Immature natural killer cell (primary cell): ENCODE measurements at regions not wholly inside any gene's neighbourhood (a gene's known extent, or its start where the extent isn't known, plus 50 kb on each side); places are given as distances from the start of the nearest gene placed in this dataset.

Experiments used
- DNase-seq, 3 donors: peaks; one replicate each; pipeline ENCODE4 v3.0.0; 2022; ENCODE audit warnings: mixed read lengths in 1 of 3
- H3K27ac Mint-ChIP-seq, 6 donors: one replicate each; pipeline ENCODE4 v1.8.0; 2020; ENCODE audit warnings: mixed read lengths in 6 of 6, mild to moderate bottlenecking in 5 of 6, inconsistent platforms in 4 of 6, moderate library complexity in 3 of 6
- H3K27me3 Mint-ChIP-seq, 3 donors: one replicate each; pipeline ENCODE4 v1.8.0; 2020 to 2021; ENCODE audit warnings: low read depth in 3 of 3, mild to moderate bottlenecking in 3 of 3, mixed read lengths in 3 of 3, moderate library complexity in 3 of 3, inconsistent platforms in 1 of 3
- H3K36me3 Mint-ChIP-seq, 3 donors: one replicate each; pipeline ENCODE4 v1.8.0; 2020; ENCODE audit warnings: mixed read lengths in 3 of 3, inconsistent platforms in 2 of 3, mild to moderate bottlenecking in 2 of 3
- H3K4me1 Mint-ChIP-seq, 2 donors: one replicate each; pipeline ENCODE4 v1.8.0; 2020; ENCODE audit warnings: inconsistent platforms in 2 of 2, mild to moderate bottlenecking in 2 of 2, mixed read lengths in 2 of 2, moderate library complexity in 1 of 2
- H3K4me3 Mint-ChIP-seq, 5 donors: one replicate each; pipeline ENCODE4 v1.8.0; 2020; ENCODE audit warnings: mild to moderate bottlenecking in 5 of 5, mixed read lengths in 5 of 5, inconsistent platforms in 3 of 5, moderate library complexity in 3 of 5
- H3K9me3 Mint-ChIP-seq, 6 donors: one replicate each; pipeline ENCODE4 v1.8.0; 2020; ENCODE audit warnings: mild to moderate bottlenecking in 6 of 6, mixed read lengths in 6 of 6, inconsistent platforms in 4 of 6, moderate library complexity in 3 of 6

- Mint-ChIP-seq H3K4me3 (no peak overlapping the region), H3K4me1 (no peaks in the 10 kb centered on the region), H3K36me3 (no peaks in the 10 kb centered on the region), H3K27me3 (peaks cover 0 to 10% (median 0%) of the 10 kb centered on the region in 3 donors), H3K27ac (no peak overlapping the region), H3K9me3 (peaks cover 0 to 10% (median 0%) of the 10 kb centered on the region in 6 donors)
- DNase-seq, result no peak
Observed at GRCh38 chr3:176879710-176880109, 317.6 kb downstream of the TBL1XR1 start.

DNA sequence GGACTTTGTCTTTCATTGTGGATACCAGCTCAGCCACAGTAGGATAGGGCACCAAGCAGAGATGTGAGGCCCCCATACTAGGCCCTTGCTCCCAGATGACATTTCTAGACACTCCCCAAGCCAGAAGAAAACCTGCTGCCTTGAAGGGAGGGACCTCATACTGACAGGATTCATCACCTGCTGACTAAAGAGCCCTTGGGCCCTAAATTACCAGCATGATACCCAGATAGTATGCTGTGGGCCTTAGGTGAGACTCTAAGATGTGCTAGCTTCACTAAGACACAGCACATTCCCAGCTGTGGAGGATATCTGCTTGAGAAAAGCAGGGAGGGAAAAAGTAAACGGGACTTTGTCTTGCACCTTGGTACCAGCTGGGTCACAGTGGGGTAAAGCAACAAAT is 324.0 kb downstream of the TBL1XR1 start:
- Mint-ChIP-seq H3K27me3 (peaks cover 0 to 2% (median 0%) of the 10 kb centered on the region in 3 donors), H3K36me3 (no peaks in the 10 kb centered on the region), H3K9me3 (peaks cover 0 to under 1% (median 0%) of the 10 kb centered on the region in 6 donors), H3K4me1 (peaks cover 0 to 4% of the 10 kb centered on the region in 2 donors), H3K4me3 (no peak overlapping the region), H3K27ac (no peak overlapping the region)
- DNase-seq, result no peak

DNA sequence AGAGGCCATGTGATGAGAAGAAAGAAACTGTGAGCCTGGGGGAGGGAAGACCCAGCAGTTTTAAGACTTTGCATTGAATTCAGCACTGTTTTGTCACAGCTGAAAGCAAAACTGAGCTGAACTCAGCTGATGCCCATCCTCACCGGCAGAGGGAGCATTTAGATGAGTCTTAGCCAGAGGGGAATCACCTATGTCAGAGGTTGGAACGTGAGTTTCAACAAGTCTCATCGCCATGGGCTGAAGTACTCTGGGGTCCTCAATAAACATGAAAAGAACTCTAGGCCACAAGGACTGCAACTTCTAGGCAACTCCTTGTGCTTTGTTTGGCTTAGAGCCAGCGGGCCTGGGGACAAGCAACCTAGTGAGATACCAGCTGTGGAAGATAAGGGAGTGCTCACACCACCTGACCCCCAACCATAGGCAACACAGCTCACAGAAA is 324.5 kb downstream of the TBL1XR1 start:
- Mint-ChIP-seq H3K4me1 (peaks cover 0 to 4% of the 10 kb centered on the region in 2 donors), H3K9me3 (no peaks in the 10 kb centered on the region), H3K27me3 (peaks cover 0 to 2% (median 0%) of the 10 kb centered on the region in 3 donors), H3K36me3 (no peaks in the 10 kb centered on the region), H3K27ac (peak overlapping the region in 1 of 6 donors; percentile 23), H3K4me3 (no peak overlapping the region)
- peak; percentile 14 to 43 (median 30) for DNase-seq

GRCh38 chr3:176870451-176870850 is 326.8 kb downstream of the TBL1XR1 start:
- Mint-ChIP-seq H3K27ac (no peak overlapping the region), H3K36me3 (no peaks in the 10 kb centered on the region), H3K27me3 (peaks cover 0 to 2% (median 0%) of the 10 kb centered on the region in 3 donors), H3K4me1 (peaks cover 0 to 4% of the 10 kb centered on the region in 2 donors), H3K4me3 (no peak overlapping the region), H3K9me3 (peaks cover 0 to 2% (median 0%) of the 10 kb centered on the region in 6 donors)
- DNase-seq, result no peak

DNA sequence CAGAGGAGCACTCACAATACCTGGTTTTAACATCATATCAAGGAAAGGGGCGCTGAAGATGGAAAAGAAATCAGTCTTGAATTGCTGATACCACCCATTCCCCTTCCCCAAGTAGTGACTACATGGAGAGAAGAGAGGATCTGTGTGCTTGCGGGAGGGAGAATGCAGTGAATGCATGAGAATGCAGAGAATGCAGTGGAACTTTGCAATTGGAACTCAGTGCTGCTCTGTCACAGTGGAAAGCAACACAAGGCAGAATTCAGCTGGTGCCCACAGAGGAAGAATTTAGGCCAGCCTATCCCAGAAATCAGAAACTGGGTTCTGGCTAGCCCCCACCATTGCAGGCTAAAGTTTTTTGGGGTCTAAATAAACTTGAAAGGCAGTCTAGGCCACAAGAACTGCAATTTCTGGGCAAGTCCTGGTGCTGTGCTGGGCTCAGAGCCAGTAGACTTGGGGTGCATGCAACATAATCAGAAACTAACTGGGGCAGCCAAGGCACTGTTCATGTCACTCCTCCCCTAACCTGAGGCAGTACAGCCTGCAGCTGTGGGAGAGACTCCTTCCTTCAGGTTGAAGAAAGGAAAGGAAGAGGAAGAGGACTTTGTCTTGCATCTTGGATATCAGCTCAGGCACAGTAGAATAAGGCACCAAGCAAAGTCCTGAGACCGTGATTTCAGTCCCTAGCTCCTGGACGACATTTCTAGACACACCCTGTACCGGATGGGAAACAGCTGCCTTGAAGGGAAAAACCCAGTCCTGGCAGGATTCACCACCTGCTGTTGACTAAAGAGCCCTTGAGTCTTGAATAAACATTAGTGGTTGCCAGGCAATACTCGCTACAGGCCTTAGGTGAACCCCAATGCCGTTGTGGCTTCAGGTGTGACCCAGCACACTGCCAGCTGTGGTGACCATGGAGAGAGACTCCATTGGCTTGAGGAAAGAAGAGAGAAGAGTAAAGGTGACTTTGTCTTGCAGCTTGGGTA is 329.3 kb downstream of the TBL1XR1 start:
- peaks cover 0 to 12% (median 0%) of the 10 kb centered on the region in 3 donors for H3K27me3 Mint-ChIP-seq
- peaks cover 0 to 2% (median 0%) of the 10 kb centered on the region in 6 donors for H3K9me3 Mint-ChIP-seq
- H3K4me3 Mint-ChIP-seq, result no peak overlapping the region
- no peak for DNase-seq
- H3K36me3 Mint-ChIP-seq, result no peaks in the 10 kb centered on the region
- H3K4me1 Mint-ChIP-seq, result peaks cover 0 to 4% of the 10 kb centered on the region in 2 donors
- H3K27ac Mint-ChIP-seq, result no peak overlapping the region

- Mint-ChIP-seq H3K4me1 (no peaks in the 10 kb centered on the region), H3K27ac (no peak overlapping the region), H3K36me3 (no peaks in the 10 kb centered on the region), H3K9me3 (peaks cover 0 to 5% (median under 1%) of the 10 kb centered on the region in 6 donors), H3K4me3 (no peak overlapping the region), H3K27me3 (peaks cover 0 to 12% (median 0%) of the 10 kb centered on the region in 3 donors)
- no peak for DNase-seq
Observed at GRCh38 chr3:176861137-176861536, 336.1 kb downstream of the TBL1XR1 start.

- no peak overlapping the region for H3K4me3 Mint-ChIP-seq
- peaks cover 0 to 2% (median 1%) of the 10 kb centered on the region in 3 donors for H3K27me3 Mint-ChIP-seq
- DNase-seq, result no peak
- no peak overlapping the region for H3K27ac Mint-ChIP-seq
- H3K4me1 Mint-ChIP-seq, result no peaks in the 10 kb centered on the region
- H3K36me3 Mint-ChIP-seq, result no peaks in the 10 kb centered on the region
- H3K9me3 Mint-ChIP-seq, result peaks cover 0 to 4% (median 0%) of the 10 kb centered on the region in 6 donors
Observed at GRCh38 chr3:176856721-176857120, 340.6 kb downstream of the TBL1XR1 start.

- Mint-ChIP-seq H3K4me1 (no peaks in the 10 kb centered on the region), H3K27me3 (peaks cover 0 to 5% (median 1%) of the 10 kb centered on the region in 3 donors), H3K27ac (no peak overlapping the region), H3K4me3 (no peak overlapping the region), H3K9me3 (peaks cover 0 to 6% (median 0%) of the 10 kb centered on the region in 6 donors), H3K36me3 (no peaks in the 10 kb centered on the region)
- DNase-seq, result no peak
Observed at GRCh38 chr3:176855901-176856486, 341.3 kb downstream of the TBL1XR1 start.

GRCh38 chr3:176855213-176855612 is 342.1 kb downstream of the TBL1XR1 start:
- no peak overlapping the region for H3K4me3 Mint-ChIP-seq
- H3K27me3 Mint-ChIP-seq, result peaks cover 0 to 5% (median 1%) of the 10 kb centered on the region in 3 donors
- H3K9me3 Mint-ChIP-seq, result peaks cover 0 to 4% (median 0%) of the 10 kb centered on the region in 6 donors
- DNase-seq, result no peak
- no peaks in the 10 kb centered on the region for H3K36me3 Mint-ChIP-seq
- no peaks in the 10 kb centered on the region for H3K4me1 Mint-ChIP-seq
- H3K27ac Mint-ChIP-seq, result no peak overlapping the region

DNA sequence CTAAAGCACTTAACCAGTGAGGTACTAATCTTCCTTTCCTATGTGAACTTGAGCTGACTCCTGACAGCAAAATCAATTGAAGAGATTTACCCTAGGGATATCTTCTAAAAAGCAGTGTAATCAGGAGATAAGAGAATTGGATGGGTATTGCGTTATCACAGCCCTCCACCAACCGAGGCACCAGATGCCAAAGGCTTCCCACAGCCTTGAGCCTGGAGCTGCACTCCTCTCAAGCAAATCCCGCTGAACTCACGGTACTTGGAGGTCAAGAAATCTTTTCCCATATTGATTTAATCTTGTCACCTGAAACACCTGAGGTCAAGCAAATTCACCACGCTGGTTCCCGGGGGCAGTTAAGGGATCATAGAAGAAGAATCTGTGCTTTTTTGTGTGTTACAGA is 346.8 kb downstream of the TBL1XR1 start:
- DNase-seq, result no peak
- Mint-ChIP-seq H3K27ac (no peak overlapping the region), H3K27me3 (peaks cover 0 to 3% (median 0%) of the 10 kb centered on the region in 3 donors), H3K9me3 (peaks cover 0 to 4% (median 0%) of the 10 kb centered on the region in 6 donors), H3K36me3 (no peaks in the 10 kb centered on the region), H3K4me1 (no peaks in the 10 kb centered on the region), H3K4me3 (no peak overlapping the region)

DNA sequence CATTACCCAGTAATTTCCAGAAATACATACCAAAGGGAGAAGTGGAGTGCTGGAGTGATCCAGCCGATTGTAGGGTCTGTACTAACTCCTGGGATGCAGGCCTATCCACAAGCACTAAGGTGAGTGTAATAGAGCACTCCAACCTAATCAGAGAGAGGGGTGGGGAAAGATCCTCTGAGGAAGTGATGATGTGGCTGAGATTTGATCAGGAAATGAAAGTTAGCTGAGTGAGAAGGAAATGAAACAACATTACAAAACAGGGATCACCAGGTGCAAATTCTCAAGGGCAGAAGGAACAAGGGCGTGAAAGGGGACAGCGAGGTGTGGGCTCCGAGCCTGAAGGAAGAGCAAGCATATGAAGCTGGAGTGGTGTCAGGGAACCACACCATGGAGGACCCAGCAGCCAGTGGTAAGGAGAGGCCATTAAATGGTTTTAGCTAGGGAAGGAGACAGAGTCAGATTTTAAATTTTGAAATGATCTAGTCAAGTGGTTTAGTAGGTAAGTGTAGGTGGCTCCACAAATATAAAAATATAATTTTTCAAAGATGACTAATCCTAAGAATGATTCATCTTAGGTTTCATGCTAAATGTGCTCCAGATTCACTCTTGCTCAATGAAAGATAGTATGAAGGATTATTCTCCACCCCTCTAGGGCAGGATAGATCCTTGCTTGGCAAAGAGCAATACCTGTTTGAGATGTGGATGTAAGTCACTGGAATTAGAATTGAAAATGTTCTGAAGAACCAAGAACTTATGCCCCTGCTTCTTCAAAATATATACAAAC is 348.7 kb downstream of the TBL1XR1 start:
- Mint-ChIP-seq H3K4me1 (no peaks in the 10 kb centered on the region), H3K9me3 (peaks cover 0 to 2% (median 0%) of the 10 kb centered on the region in 6 donors), H3K27ac (no peak overlapping the region), H3K36me3 (no peaks in the 10 kb centered on the region), H3K4me3 (no peak overlapping the region), H3K27me3 (peaks cover 0 to 5% (median 0%) of the 10 kb centered on the region in 3 donors)
- DNase-seq, result no peak

- H3K36me3 Mint-ChIP-seq, result no peaks in the 10 kb centered on the region
Observed at GRCh38 chr3:176842914-176843313, 354.4 kb downstream of the TBL1XR1 start.

DNA sequence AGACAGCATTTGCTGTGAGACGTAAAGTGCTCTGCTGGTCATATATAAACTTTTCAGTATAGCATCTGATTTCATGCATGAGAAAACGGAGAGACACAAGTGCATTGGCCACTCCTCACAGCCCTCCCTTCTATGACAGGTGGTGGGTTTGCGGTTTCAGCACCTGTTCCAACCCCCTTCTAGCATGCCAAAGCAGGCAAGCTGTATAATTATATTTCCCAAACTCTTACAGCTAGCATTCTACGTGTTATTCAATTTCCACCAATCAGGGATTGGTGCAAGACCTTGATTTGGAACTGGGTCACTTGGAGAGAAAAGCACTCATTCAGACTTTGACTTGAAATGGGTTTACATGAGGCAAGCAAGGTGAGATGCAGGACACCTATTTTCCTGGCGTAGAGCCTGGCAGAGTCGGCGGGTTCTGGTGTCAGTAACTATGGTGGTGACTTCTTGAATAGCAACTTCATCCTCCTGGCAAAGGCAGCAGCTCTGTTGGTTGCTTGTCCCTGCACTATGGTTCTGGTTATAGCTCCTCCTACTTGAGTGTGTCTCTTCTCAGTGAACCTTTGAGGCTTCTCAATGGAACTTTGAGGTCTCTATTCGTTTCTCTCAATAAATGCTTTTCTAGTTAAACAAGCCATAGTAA is 356.5 kb downstream of the TBL1XR1 start:
- Mint-ChIP-seq H3K4me1 (no peaks in the 10 kb centered on the region), H3K9me3 (peaks cover 0 to 4% (median 0%) of the 10 kb centered on the region in 6 donors), H3K27ac (no peak overlapping the region), H3K27me3 (peaks cover 0 to 4% (median 0%) of the 10 kb centered on the region in 3 donors), H3K4me3 (no peak overlapping the region), H3K36me3 (no peaks in the 10 kb centered on the region)
- DNase-seq, result no peak

More at GRCh38 chr3:176842914-176843313, 354.4 kb downstream of the TBL1XR1 start:
- Mint-ChIP-seq H3K27me3 (peaks cover 0 to 4% (median 0%) of the 10 kb centered on the region in 3 donors), H3K27ac (no peak overlapping the region), H3K9me3 (peaks cover 0 to 4% (median 0%) of the 10 kb centered on the region in 6 donors), H3K4me3 (no peak overlapping the region), H3K4me1 (no peaks in the 10 kb centered on the region)
- no peak for DNase-seq
